GM18502 (cell line): ENCODE measurements at regions not wholly inside any gene's neighbourhood (a gene's known extent, or its start where the extent isn't known, plus 50 kb on each side); places are given as distances from the start of the nearest gene placed in this dataset.

Experiments used
- ATAC-seq: cut with Tn5 transposase; IDR thresholded peaks from one replicate; pipeline ENCODE4 v1.9.1; 2021; ENCODE audit warnings: mild to moderate bottlenecking; ENCODE audit not compliant: unreplicated experiment, poor library complexity

- ATAC-seq = no peak
Observed at GRCh38 chr6:127030836-127031235, 87.6 kb upstream of the RSPO3 start.

DNA sequence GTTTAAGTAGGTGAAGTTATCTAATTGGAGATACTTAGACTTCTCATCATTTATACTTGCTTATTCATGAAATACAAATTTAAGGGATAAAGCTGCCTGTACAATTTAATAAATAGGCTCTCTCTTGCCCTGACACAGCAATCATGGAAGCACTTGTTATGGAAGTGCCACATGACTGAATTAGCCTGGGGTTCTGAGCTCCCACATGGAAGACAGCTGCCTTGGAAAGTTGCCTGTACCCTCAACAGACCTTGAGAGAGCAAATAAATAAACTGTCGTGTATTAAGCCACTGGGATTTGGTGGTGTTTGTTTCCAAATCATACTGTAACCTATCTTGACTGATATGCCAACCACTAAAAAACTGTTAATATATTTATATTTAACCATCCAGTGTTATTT lies 87.0 kb upstream of the RSPO3 start:
- ATAC-seq = no peak

DNA sequence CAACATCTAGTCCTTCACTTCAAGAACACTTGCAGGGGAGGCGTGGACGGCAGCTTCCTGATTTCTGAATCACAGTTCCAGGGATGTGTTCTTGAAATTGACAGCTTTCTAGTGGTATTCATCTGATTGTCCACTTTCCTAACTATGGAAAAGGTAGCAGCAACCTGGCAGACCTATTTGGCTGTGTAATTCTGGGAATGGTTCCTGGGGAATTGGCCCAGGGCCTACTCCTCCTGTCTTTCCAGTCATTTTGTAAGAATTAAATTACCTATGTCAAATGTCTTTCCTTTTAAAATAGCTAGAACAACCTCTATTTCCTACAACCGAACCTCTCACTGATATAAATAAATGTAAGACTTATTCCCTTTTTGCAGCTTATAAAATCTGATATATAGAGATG lies 85.5 kb upstream of the RSPO3 start:
- ATAC-seq = no peak

DNA sequence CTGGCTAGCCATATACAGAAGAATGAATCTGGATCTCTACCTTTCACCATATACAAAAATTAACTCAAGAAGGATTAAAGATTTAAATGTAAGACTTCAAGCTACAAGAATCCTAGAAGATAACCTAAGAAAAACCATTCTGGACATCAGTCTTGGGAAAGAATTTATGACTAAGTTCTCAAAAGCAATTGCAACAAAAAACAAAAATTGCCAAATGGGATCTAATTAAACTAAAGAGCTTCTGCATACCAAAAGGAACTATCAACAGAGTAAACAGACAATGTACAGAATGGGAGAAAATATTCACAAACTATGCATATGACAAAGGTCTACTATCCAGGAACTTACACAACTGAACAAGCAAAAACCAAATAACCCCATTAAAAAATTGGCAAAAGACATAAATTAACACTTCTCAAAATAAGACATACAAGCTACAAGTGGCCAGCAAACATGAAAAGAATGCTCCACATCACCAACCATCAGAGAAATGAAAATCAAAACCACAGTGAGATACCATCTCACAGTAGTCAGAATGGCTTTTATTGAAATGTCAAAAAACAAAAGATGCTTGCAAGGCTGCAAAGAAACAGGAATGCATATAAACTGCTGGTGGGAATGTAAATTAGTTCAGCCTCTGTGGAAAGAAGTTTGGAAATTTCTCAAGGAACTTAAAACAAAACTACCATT lies 66.8 kb upstream of the RSPO3 start:
- ATAC-seq = no peak

GRCh38 chr6:127053032-127053874 lies 65.2 kb upstream of the RSPO3 start:
- no peak for ATAC-seq

GRCh38 chr6:127053875-127054235 lies 64.6 kb upstream of the RSPO3 start:
- no peak for ATAC-seq

- no peak for ATAC-seq
Observed at GRCh38 chr6:127058027-127058426, 60.4 kb upstream of the RSPO3 start.

- no peak for ATAC-seq
Observed at GRCh38 chr6:127058936-127059335, 59.5 kb upstream of the RSPO3 start.
